ENCODE measurements at regions not wholly inside any gene's neighbourhood (a gene's known extent, or its start where the extent isn't known, plus 50 kb on each side); places are given as distances from the start of the nearest gene placed in this dataset.
"Not testable (repeated sequence)": the region's sequence is repeated elsewhere in the genome, so short reads cannot be mapped to it uniquely, and the experiment has no call there.

GRCh38 chrX:93177930-93178329 lies 495.4 kb downstream of the NAP1L3 start:
- H3K4me3 ChIP-seq: no peak overlapping the region
- no peaks in the 10 kb centered on the region for H3K36me3 ChIP-seq
- no peaks in the 10 kb centered on the region for H3K27me3 ChIP-seq (replicated peaks in 1 of 7)
- no peak overlapping the region for H3K27ac ChIP-seq
- TF ChIP-seq POLR2AphosphoS5 (IDR thresholded peaks at IDR 0.05) (no peak), POLR2A (IDR thresholded peaks at IDR 0.05) (no peak)
- TF ChIP-seq, protein P1, sequence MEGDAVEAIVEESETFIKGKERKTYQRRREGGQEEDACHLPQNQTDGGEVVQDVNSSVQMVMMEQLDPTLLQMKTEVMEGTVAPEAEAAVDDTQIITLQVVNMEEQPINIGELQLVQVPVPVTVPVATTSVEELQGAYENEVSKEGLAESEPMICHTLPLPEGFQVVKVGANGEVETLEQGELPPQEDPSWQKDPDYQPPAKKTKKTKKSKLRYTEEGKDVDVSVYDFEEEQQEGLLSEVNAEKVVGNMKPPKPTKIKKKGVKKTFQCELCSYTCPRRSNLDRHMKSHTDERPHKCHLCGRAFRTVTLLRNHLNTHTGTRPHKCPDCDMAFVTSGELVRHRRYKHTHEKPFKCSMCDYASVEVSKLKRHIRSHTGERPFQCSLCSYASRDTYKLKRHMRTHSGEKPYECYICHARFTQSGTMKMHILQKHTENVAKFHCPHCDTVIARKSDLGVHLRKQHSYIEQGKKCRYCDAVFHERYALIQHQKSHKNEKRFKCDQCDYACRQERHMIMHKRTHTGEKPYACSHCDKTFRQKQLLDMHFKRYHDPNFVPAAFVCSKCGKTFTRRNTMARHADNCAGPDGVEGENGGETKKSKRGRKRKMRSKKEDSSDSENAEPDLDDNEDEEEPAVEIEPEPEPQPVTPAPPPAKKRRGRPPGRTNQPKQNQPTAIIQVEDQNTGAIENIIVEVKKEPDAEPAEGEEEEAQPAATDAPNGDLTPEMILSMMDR (IDR thresholded peaks at IDR 0.05 in 8 of 11, conservative IDR thresholded peaks at IDR 0.05 in 3 of 11): no peak
- H3K4me1 ChIP-seq: no peaks in the 10 kb centered on the region
- intact Hi-C loops (cut with DNase I; ENCODE audit: low total_unique reads): no loop called here
- DNase-seq: no peak
- WGBS, 5 donors: 72 to 91% (median 82%) methylated on average over 4 of the region's 4 CpGs
- H3K9me3 ChIP-seq: peaks cover 0 to 58% (median 24%) of the 10 kb centered on the region in 8 donors

- no peaks in the 10 kb centered on the region for H3K27me3 ChIP-seq (replicated peaks in 1 of 7)
- no peak overlapping the region for H3K27ac ChIP-seq
- H3K9me3 ChIP-seq: peaks cover 0 to 47% (median 14%) of the 10 kb centered on the region in 8 donors
- intact Hi-C loops (cut with DNase I; ENCODE audit: low total_unique reads): no loop called here
- TF ChIP-seq POLR2AphosphoS5 (IDR thresholded peaks at IDR 0.05): no peak
- TF ChIP-seq, protein P1 (IDR thresholded peaks at IDR 0.05 in 8 of 11, conservative IDR thresholded peaks at IDR 0.05 in 3 of 11): no peak
- TF ChIP-seq POLR2A (IDR thresholded peaks at IDR 0.05): no peak
- 43 to 65% (median 49%) methylated on average over 1 of the region's 1 CpG for WGBS, 5 donors
- H3K4me3 ChIP-seq: no peak overlapping the region
- no peaks in the 10 kb centered on the region for H3K4me1 ChIP-seq
- DNase-seq: no peak
- no peaks in the 10 kb centered on the region for H3K36me3 ChIP-seq
Measured at GRCh38 chrX:93169771-93170170, 503.6 kb downstream of the NAP1L3 start.

GRCh38 chrX:93120805-93121204 lies 552.6 kb downstream of the NAP1L3 start:
- no peak overlapping the region for H3K27ac ChIP-seq
- H3K4me3 ChIP-seq: no peak overlapping the region
- no peaks in the 10 kb centered on the region for H3K9me3 ChIP-seq
- WGBS, 5 donors: 72 to 83% (median 79%) methylated on average over 3 of the region's 3 CpGs
- H3K36me3 ChIP-seq: no peaks in the 10 kb centered on the region
- no peaks in the 10 kb centered on the region for H3K27me3 ChIP-seq (replicated peaks in 1 of 7)
- DNase-seq: no peak
- H3K4me1 ChIP-seq: no peaks in the 10 kb centered on the region
- TF ChIP-seq POLR2A (IDR thresholded peaks at IDR 0.05) (no peak), POLR2AphosphoS5 (IDR thresholded peaks at IDR 0.05) (no peak)
- TF ChIP-seq, protein P1 (IDR thresholded peaks at IDR 0.05 in 8 of 11, conservative IDR thresholded peaks at IDR 0.05 in 3 of 11): no peak
- intact Hi-C loops (cut with DNase I; ENCODE audit: low total_unique reads): no loop called here

DNA sequence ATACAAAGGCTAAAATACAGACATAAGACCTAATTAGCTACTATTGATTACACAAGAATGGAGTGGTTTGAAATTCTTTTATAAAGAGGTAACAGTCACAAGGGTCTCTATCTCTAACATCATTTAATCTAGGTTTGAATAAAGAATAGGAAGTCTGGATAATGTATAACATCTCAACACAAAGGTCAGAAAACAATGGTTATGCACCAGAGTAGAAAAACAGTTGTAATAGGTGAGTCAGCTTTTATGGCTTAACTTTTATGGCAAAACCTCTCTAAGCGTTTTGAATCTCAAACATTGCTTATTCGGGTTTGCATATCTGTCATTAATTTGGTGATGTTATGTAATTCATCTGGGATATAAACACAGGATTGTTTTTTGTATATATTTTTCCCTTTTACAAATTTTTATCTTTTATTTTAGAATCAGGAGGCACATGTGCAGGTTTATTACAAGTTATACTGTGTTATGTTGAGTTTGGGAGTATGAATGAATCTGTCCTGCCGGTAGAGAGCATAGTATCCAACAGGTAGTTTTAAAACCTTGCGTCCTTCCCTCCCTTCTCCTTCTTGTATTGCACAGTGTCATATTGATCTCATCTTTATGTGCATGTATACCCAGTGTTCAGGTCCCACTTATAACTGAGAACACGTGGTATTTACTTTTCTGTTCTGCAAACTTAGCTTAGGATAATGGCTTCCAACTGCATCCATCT lies 569.9 kb downstream of the NAP1L3 start:
- H3K9me3 ChIP-seq; H3K27ac ChIP-seq; H3K4me1 ChIP-seq; H3K36me3 ChIP-seq; H3K4me3 ChIP-seq; H3K27me3 ChIP-seq (replicated peaks in 1 of 7); intact Hi-C loops (cut with DNase I; ENCODE audit: low total_unique reads); DNase-seq: not testable (repeated sequence)
- 78 to 83% (median 80%) methylated on average over 5 of the region's 5 CpGs for WGBS, 5 donors

DNA sequence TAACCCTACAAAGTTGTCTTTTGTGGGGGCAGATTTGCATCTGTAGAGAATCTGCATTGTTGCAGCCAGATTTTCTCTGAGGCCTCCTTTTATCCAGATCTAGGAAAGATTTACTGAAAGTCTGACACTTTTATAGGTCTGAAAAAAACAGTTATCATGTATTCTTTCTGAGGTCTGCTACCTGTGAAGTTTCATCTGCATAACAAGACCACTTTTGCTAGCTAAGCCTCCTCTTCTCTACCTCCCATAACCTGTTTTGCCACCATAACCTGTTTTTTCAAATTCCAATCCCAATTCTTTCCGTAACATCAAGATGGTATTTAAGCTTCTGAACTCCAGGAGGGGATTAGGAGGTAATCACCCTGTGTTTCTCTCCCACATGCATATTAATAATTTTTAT lies 577.8 kb downstream of the NAP1L3 start:
- H3K36me3 ChIP-seq; H3K4me1 ChIP-seq; intact Hi-C loops (cut with DNase I; ENCODE audit: low total_unique reads); H3K27me3 ChIP-seq (replicated peaks in 1 of 7); DNase-seq; H3K4me3 ChIP-seq; H3K9me3 ChIP-seq; H3K27ac ChIP-seq: not testable (repeated sequence)
- WGBS, 5 donors: 70 to 92% (median 77%) methylated on average over 1 of the region's 1 CpG

DNA sequence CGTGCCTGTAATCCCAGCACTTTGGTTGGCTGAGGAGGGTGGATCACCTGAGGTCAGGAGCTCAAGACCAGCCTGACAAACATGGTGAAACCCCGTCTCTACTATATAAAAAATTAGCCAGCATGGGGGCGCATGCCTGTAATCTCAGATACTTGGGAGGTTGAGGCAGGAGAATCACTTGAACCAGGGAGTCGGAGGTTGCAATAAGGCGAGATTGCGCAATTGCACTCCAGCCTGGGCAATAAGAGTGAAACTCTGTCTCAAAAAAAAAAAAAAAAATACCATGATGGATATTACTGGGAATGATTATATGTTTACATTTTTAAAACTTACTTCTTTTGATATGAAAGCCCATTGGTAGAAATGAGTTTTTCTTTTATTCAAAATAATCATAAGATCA lies 594.5 kb downstream of the NAP1L3 start:
- H3K36me3 ChIP-seq; H3K4me1 ChIP-seq; H3K27me3 ChIP-seq (replicated peaks in 1 of 7); DNase-seq; intact Hi-C loops (cut with DNase I; ENCODE audit: low total_unique reads); H3K9me3 ChIP-seq; H3K4me3 ChIP-seq; H3K27ac ChIP-seq: not testable (repeated sequence)
- WGBS, 5 donors: 88 to 96% (median 94%) methylated on average over 6 of the region's 6 CpGs

- H3K36me3 ChIP-seq; H3K4me3 ChIP-seq; H3K9me3 ChIP-seq; H3K27ac ChIP-seq; H3K27me3 ChIP-seq (replicated peaks in 1 of 7); intact Hi-C loops (cut with DNase I; ENCODE audit: low total_unique reads); H3K4me1 ChIP-seq; DNase-seq: not testable (repeated sequence)
Measured at GRCh38 chrX:93055264-93055663, 618.1 kb downstream of the NAP1L3 start.

- H3K36me3 ChIP-seq; H3K4me1 ChIP-seq; H3K9me3 ChIP-seq; intact Hi-C loops (cut with DNase I; ENCODE audit: low total_unique reads); H3K27ac ChIP-seq; H3K27me3 ChIP-seq (replicated peaks in 1 of 7); H3K4me3 ChIP-seq; DNase-seq: not testable (repeated sequence)
- WGBS, 5 donors: 13 to 83% (median 56%) methylated on average over 1 to 2 of the region's 2 CpGs
Measured at GRCh38 chrX:93019841-93020240, 653.5 kb downstream of the NAP1L3 start.
